HCT116 (cell line): ENCODE measurements at regions not wholly inside any gene's neighbourhood (a gene's known extent, or its start where the extent isn't known, plus 50 kb on each side); places are given as distances from the start of the nearest gene placed in this dataset.

Experiments
- ATAC-seq: fragments of 200-7000 bp; cut with Tn5 transposase; 2 replicates; pipeline ENCODE4 v1.9.1; 2020; ENCODE audit warnings: mild to moderate bottlenecking, moderate library complexity
- BruUV-seq: library from RNA; stranded (reverse); fragments of 400-500 nt; replicated peaks from 2 replicates; lab custom pipeline; 2021; lab: Mats Ljungman, UMichigan
- CTCF ChIA-PET: fragments of 300-600 bp; sonication (Branson Sonifier 250); formaldehyde crosslinking; loops from one replicate; lab custom pipeline; 2021; ENCODE audit warnings: antibody characterized with exemption; lab: Charles Lee
- POLR2A ChIA-PET: fragments of 300-600, 350-600 bp; sonication (Branson Sonifier 250); formaldehyde crosslinking; loops from one replicate; lab custom pipeline; 2021; ENCODE audit warnings: antibody characterized with exemption; lab: Charles Lee
- RAD21 ChIA-PET, 2 experiments: fragments of 300-600 bp; sonication (Branson Sonifier 250); formaldehyde crosslinking; loops; one replicate each; lab custom pipeline; 2023; ENCODE audit warnings: low total read pairs in 2 of 2; ENCODE audit not compliant: uncharacterized antibody in 2 of 2, unreplicated experiment in 2 of 2, low non-redundant PET in 1 of 2; lab: Charles Lee
- DNase-seq: peaks from one replicate; pipeline ENCODE4 v3.0.0-alpha.2; 2010; ENCODE audit warnings: low read depth, low spot score
- H2AFZ ChIP-seq: fragments of 200-600 bp; shearing (Covaris generic), sonication (generic); 2 replicates; pipeline ENCODE4 v1.6.1; 2017; ENCODE audit warnings: low read depth, mixed run types, mixed read lengths, antibody characterized with exemption, low read length; ENCODE audit not compliant: poor library complexity, severe bottlenecking
- H3K27ac ChIP-seq: 2 replicates; pipeline ENCODE4 v1.5.1; 2012; ENCODE audit warnings: low read depth, low read length
- H3K27me3 ChIP-seq: fragments of 200-600 bp; sonication (generic); 2 replicates; pipeline ENCODE4 v1.6.1; 2016; ENCODE audit warnings: mixed run types, low read length, mixed read lengths; ENCODE audit not compliant: insufficient read depth
- H3K36me3 ChIP-seq, 2 experiments: fragments of 200-500 bp in 1 of 2; fragments of 200-600 bp in 1 of 2; sonication (Bioruptor generic) in 1 of 2; sonication (generic) in 1 of 2; 2 replicates each; pipeline versions ENCODE4 v1.5.1 to v1.6.1; 2014 to 2016; ENCODE audit warnings: low read length in 2 of 2, inconsistent platforms in 1 of 2, mixed read lengths in 1 of 2, mixed run types in 1 of 2; ENCODE audit not compliant: insufficient read depth in 2 of 2, control insufficient read depth in 1 of 2
- H3K4me1 ChIP-seq, 2 experiments: fragments of 200-600 bp in 1 of 2; sonication (generic) in 1 of 2; 2 replicates each; pipeline versions ENCODE4 v1.5.1 to v1.6.1; 2012 to 2017; ENCODE audit warnings: low read length in 2 of 2, inconsistent platforms in 1 of 2, mild to moderate bottlenecking in 1 of 2, mixed read lengths in 1 of 2, mixed run types in 1 of 2, moderate library complexity in 1 of 2; ENCODE audit not compliant: insufficient read depth in 2 of 2, control insufficient read depth in 1 of 2
- H3K4me2 ChIP-seq: fragments of 200-600 bp; sonication (generic); 2 replicates; pipeline ENCODE4 v1.6.1; 2017; ENCODE audit warnings: mixed run types, low read length, mixed read lengths
- H3K4me3 ChIP-seq, 2 experiments: fragments of 200-600 bp in 1 of 2; sonication (generic) in 1 of 2; replicated peaks in 1 of 2; 2 replicates each; pipeline ENCODE4 v1.5.1; 2011 to 2016; ENCODE audit warnings: low read length in 2 of 2, control low read depth in 1 of 2, low read depth in 1 of 2, mild to moderate bottlenecking in 1 of 2, mixed read lengths in 1 of 2, mixed run types in 1 of 2
- H3K79me2 ChIP-seq: fragments of 200-600 bp; sonication (generic); 2 replicates; pipeline ENCODE4 v1.6.1; 2017; ENCODE audit warnings: mild to moderate bottlenecking, mixed run types, low read length, moderate library complexity, mixed read lengths; ENCODE audit not compliant: insufficient read depth
- H3K9ac ChIP-seq: fragments of 200-600 bp; sonication (generic); 2 replicates; pipeline ENCODE4 v1.6.1; 2016; ENCODE audit warnings: low read length, mixed read lengths
- H3K9me2 ChIP-seq: fragments of 200-600 bp; sonication (generic), shearing (Covaris generic); 2 replicates; pipeline ENCODE4 v1.6.1; 2017; ENCODE audit warnings: mixed run types, mild to moderate bottlenecking, moderate library complexity; ENCODE audit not compliant: insufficient read depth
- H3K9me3 ChIP-seq, 2 experiments: fragments of 200-500 bp in 1 of 2; fragments of 200-600 bp in 1 of 2; sonication (Bioruptor generic) in 1 of 2; sonication (generic) in 1 of 2; 2 replicates each; pipeline ENCODE4 v1.6.1; 2014 to 2017; ENCODE audit warnings: low read length in 2 of 2, mixed read lengths in 2 of 2, inconsistent platforms in 1 of 2, low read depth in 1 of 2, mild to moderate bottlenecking in 1 of 2, mixed run types in 1 of 2, moderate library complexity in 1 of 2; ENCODE audit not compliant: control insufficient read depth in 1 of 2, insufficient read depth in 1 of 2
- H4K20me1 ChIP-seq: fragments of 200-600 bp; sonication (generic), shearing (Covaris generic); 2 replicates; pipeline ENCODE4 v1.6.1; 2017; ENCODE audit warnings: mixed run types, mild to moderate bottlenecking, moderate library complexity; ENCODE audit not compliant: insufficient read depth
- ATF3 ChIP-seq: IDR thresholded peaks from 2 replicates; pipeline ENCODE4 v1.6.1; 2012
- CBX3 ChIP-seq: IDR thresholded peaks from 2 replicates; pipeline ENCODE4 v1.6.1; 2012; ENCODE audit warnings: low read depth
- CEBPB ChIP-seq: IDR thresholded peaks from 2 replicates; pipeline ENCODE4 v1.6.1; 2012; ENCODE audit warnings: low read depth
- CTCF ChIP-seq, 3 experiments: fragments of 200-600 bp in 1 of 3; sonication (generic) in 1 of 3; IDR thresholded peaks in 2 of 3; conservative IDR thresholded peaks in 1 of 3; 2 replicates each; pipeline ENCODE4 v1.5.1; 2012 to 2017; ENCODE audit warnings: low read depth in 2 of 3, low read length in 2 of 3, antibody characterized with exemption in 1 of 3, borderline replicate concordance in 1 of 3, control low read depth in 1 of 3, mild to moderate bottlenecking in 1 of 3, mixed read lengths in 1 of 3, mixed run types in 1 of 3, moderate library complexity in 1 of 3; ENCODE audit not compliant: insufficient read depth in 1 of 3
- EGR1 ChIP-seq: IDR thresholded peaks from 2 replicates; pipeline ENCODE4 v1.6.1; 2012; ENCODE audit warnings: low read depth
- ELF1 ChIP-seq: IDR thresholded peaks from 2 replicates; pipeline ENCODE4 v1.6.1; 2012; ENCODE audit warnings: low read depth, borderline replicate concordance
- EZH2 ChIP-seq: fragments of 200-600 bp; sonication (generic); IDR thresholded peaks from 2 replicates; pipeline ENCODE4 v1.6.1; 2017; ENCODE audit warnings: antibody characterized with exemption, mixed run types
- FOSL1 ChIP-seq: IDR thresholded peaks from 2 replicates; pipeline ENCODE4 v1.6.1; 2012; ENCODE audit warnings: low read depth
- JUND ChIP-seq: IDR thresholded peaks from 2 replicates; pipeline ENCODE4 v1.6.1; 2012
- MAX ChIP-seq: IDR thresholded peaks from 2 replicates; pipeline ENCODE4 v1.6.1; 2012
- POLR2A ChIP-seq: IDR thresholded peaks from 2 replicates; pipeline ENCODE4 v1.7.0; 2011; ENCODE audit warnings: borderline replicate concordance; ENCODE audit not compliant: insufficient read depth, insufficient read length; ENCODE audit errors: extremely low read depth
- POLR2AphosphoS5 ChIP-seq: IDR thresholded peaks from 2 replicates; pipeline ENCODE4 v1.6.1; 2011; ENCODE audit warnings: mild to moderate bottlenecking, low read depth, low read length, moderate library complexity
- RAD21 ChIP-seq: IDR thresholded peaks from 2 replicates; pipeline ENCODE4 v1.6.1; 2012; ENCODE audit warnings: low read depth, mild to moderate bottlenecking
- REST ChIP-seq: IDR thresholded peaks from 2 replicates; pipeline ENCODE4 v1.6.1; 2012; ENCODE audit warnings: low read depth
- SIN3A ChIP-seq: IDR thresholded peaks from 2 replicates; pipeline ENCODE4 v1.6.1; 2012; ENCODE audit warnings: low read depth
- SP1 ChIP-seq: IDR thresholded peaks from 2 replicates; pipeline ENCODE4 v1.6.1; 2012; ENCODE audit warnings: low read depth
- SRF ChIP-seq: IDR thresholded peaks from 2 replicates; pipeline ENCODE4 v1.6.1; 2012; ENCODE audit warnings: low read depth
- TCF7L2 ChIP-seq: IDR thresholded peaks from 2 replicates; pipeline ENCODE4 v1.7.0; 2011; ENCODE audit warnings: borderline replicate concordance, inconsistent platforms; ENCODE audit not compliant: insufficient read depth, insufficient read length; ENCODE audit errors: extremely low read depth
- ZBTB33 ChIP-seq: IDR thresholded peaks from 2 replicates; pipeline ENCODE4 v1.6.1; 2011; ENCODE audit warnings: mild to moderate bottlenecking, low read length, moderate library complexity; ENCODE audit not compliant: insufficient replicate concordance; ENCODE audit errors: extremely low read depth
- ZFX ChIP-seq: fragments of 450-650 bp; IDR thresholded peaks from 2 replicates; pipeline ENCODE4 v1.6.1; 2017
- intact Hi-C: fragments of 100-400 bp; cut with micrococcal nuclease; formaldehyde crosslinking; loops from 2 replicates; pipeline ENCODE4 v1.10.0; 2022

GRCh38 chrX:45862801-45863200, 662.1 kb upstream of the DIPK2B start (continued):
- no peak for TF ChIP-seq SRF
- TF ChIP-seq SP1, result no peak
- no peak for TF ChIP-seq ATF3
- TF ChIP-seq POLR2AphosphoS5, result no peak
- TF ChIP-seq EGR1, result no peak
- no peak for TF ChIP-seq ZBTB33
- TF ChIP-seq TCF7L2, result no peak
- TF ChIP-seq SIN3A, result no peak
- no peak for TF ChIP-seq EZH2

- BruUV-seq, result no TSS peak
- no peak overlapping the region for H3K4me3 ChIP-seq
- H3K27me3 ChIP-seq, result no peaks in the 10 kb centered on the region
- H3K9me3 ChIP-seq, result no peaks in the 10 kb centered on the region
- DNase-seq (no peak), ATAC-seq (no peak)
- H3K79me2 ChIP-seq, result no peaks in the 10 kb centered on the region
- H3K9me2 ChIP-seq, result no peaks in the 10 kb centered on the region
- peaks cover 0 to 12% of the 10 kb centered on the region in 2 experiments; a peak in 1 of 4 replicates for H3K4me1 ChIP-seq
- intact Hi-C loops, result no loop called here
- POLR2A ChIA-PET, result no interaction called here
- no peak overlapping the region for H2AFZ ChIP-seq
- no peak overlapping the region for H3K9ac ChIP-seq
- no peaks in the 10 kb centered on the region for H4K20me1 ChIP-seq
- no peaks in the 10 kb centered on the region for H3K36me3 ChIP-seq
- H3K4me2 ChIP-seq, result no peak overlapping the region
- H3K27ac ChIP-seq, result no peak overlapping the region
- RAD21 ChIA-PET, result no interaction called here
- CTCF ChIA-PET, result no interaction called here
- TF ChIP-seq JUND, result no peak
- no peak for TF ChIP-seq POLR2A
- no peak for TF ChIP-seq CEBPB
- TF ChIP-seq ZFX, result no peak
- TF ChIP-seq MAX, result no peak
- TF ChIP-seq REST, result no peak
- TF ChIP-seq ELF1, result no peak
- no peak for TF ChIP-seq RAD21
- no peak for TF ChIP-seq CTCF (IDR thresholded peaks at IDR 0.05 in 2 of 3, conservative IDR thresholded peaks at IDR 0.05 in 1 of 3; ENCODE audit: borderline replicate concordance in 1 of 3, insufficient read depth in 1 of 3, low read depth in 2 of 3, low read length in 2 of 3)
- TF ChIP-seq CBX3, result no peak
- TF ChIP-seq FOSL1, result no peak
- TF ChIP-seq EZH2, result no peak
- no peak for TF ChIP-seq SIN3A
These were observed 659.8 kb upstream of the DIPK2B start for GRCh38 chrX:45860450-45860849.
